H9 (cell line): ENCODE measurements at regions not wholly inside any gene's neighbourhood (a gene's known extent, or its start where the extent isn't known, plus 50 kb on each side); places are given as distances from the start of the nearest gene placed in this dataset.

Experiments
- DNase-seq: peaks from one replicate; pipeline ENCODE4 v3.0.0-alpha.2; 2017
- H2AFZ ChIP-seq: one replicate; pipeline ENCODE4 v1.6.1; 2013; ENCODE audit warnings: mild to moderate bottlenecking, low read length, control low read depth, moderate library complexity
- H2AK5ac ChIP-seq: 2 replicates; pipeline ENCODE4 v1.6.1; 2013; ENCODE audit warnings: low read length, control low read depth, mixed read lengths; ENCODE audit not compliant: insufficient read length
- H2BK120ac ChIP-seq: one replicate; pipeline ENCODE4 v1.6.1; 2013; ENCODE audit warnings: low read depth, mild to moderate bottlenecking, low read length, control low read depth, inconsistent platforms; ENCODE audit not compliant: poor library complexity, severe bottlenecking
- H2BK12ac ChIP-seq: 2 replicates; pipeline ENCODE4 v1.6.1; 2013; ENCODE audit warnings: low read length, control low read depth, mixed read lengths, low read depth; ENCODE audit not compliant: insufficient read length
- H2BK15ac ChIP-seq: 2 replicates; pipeline ENCODE4 v1.6.1; 2013; ENCODE audit warnings: low read depth, low read length, control low read depth
- H2BK20ac ChIP-seq: one replicate; pipeline ENCODE4 v1.6.1; 2013; ENCODE audit warnings: low read depth, mild to moderate bottlenecking, low read length, control low read depth, inconsistent platforms; ENCODE audit not compliant: poor library complexity, severe bottlenecking
- H2BK5ac ChIP-seq: 2 replicates; pipeline ENCODE4 v1.6.1; 2013; ENCODE audit warnings: low read length, control low read depth, mixed read lengths; ENCODE audit not compliant: insufficient read length
- H3K14ac ChIP-seq: 2 replicates; pipeline ENCODE4 v1.6.1; 2013; ENCODE audit warnings: low read length, control low read depth; ENCODE audit not compliant: insufficient read depth
- H3K18ac ChIP-seq: 2 replicates; pipeline ENCODE4 v1.6.1; 2013; ENCODE audit warnings: low read depth, mild to moderate bottlenecking, mixed read lengths, low read length, control low read depth; ENCODE audit not compliant: insufficient read length
- H3K23ac ChIP-seq: 2 replicates; pipeline ENCODE4 v1.6.1; 2013; ENCODE audit warnings: low read length, control low read depth, mixed read lengths, low read depth; ENCODE audit not compliant: insufficient read length
- H3K23me2 ChIP-seq: 2 replicates; pipeline ENCODE4 v1.6.1; 2013; ENCODE audit warnings: low read depth, mild to moderate bottlenecking, mixed read lengths, low read length, control low read depth; ENCODE audit not compliant: insufficient read length, poor library complexity, severe bottlenecking
- H3K27ac ChIP-seq: 2 replicates; pipeline ENCODE4 v1.5.1; 2013; ENCODE audit warnings: low read length, control low read depth, mixed read lengths, low read depth; ENCODE audit not compliant: insufficient read length
- H3K27me3 ChIP-seq: 2 replicates; pipeline ENCODE4 v1.6.1; 2013; ENCODE audit warnings: low read length, control low read depth, inconsistent platforms; ENCODE audit not compliant: insufficient read depth
- H3K4ac ChIP-seq: 2 replicates; pipeline ENCODE4 v1.6.1; 2013; ENCODE audit warnings: low read depth, mild to moderate bottlenecking, control low read depth, inconsistent platforms, low read length, moderate library complexity
- H3K4me1 ChIP-seq: 2 replicates; pipeline ENCODE4 v1.6.1; 2013; ENCODE audit warnings: low read length, control low read depth, inconsistent platforms; ENCODE audit not compliant: insufficient read depth
- H3K4me2 ChIP-seq: 2 replicates; pipeline ENCODE4 v1.6.1; 2013; ENCODE audit warnings: low read length, control low read depth, mixed read lengths; ENCODE audit not compliant: insufficient read length, insufficient read depth
- H3K56ac ChIP-seq: 2 replicates; pipeline ENCODE4 v1.6.1; 2013; ENCODE audit warnings: low read depth, mild to moderate bottlenecking, mixed read lengths, low read length, control low read depth; ENCODE audit not compliant: insufficient read length
- H3K79me1 ChIP-seq: 2 replicates; pipeline ENCODE4 v1.6.1; 2013; ENCODE audit warnings: low read depth, mild to moderate bottlenecking, moderate library complexity, low read length, control low read depth, inconsistent platforms; ENCODE audit not compliant: insufficient read depth, poor library complexity, severe bottlenecking
- H3K79me2 ChIP-seq: 2 replicates; pipeline ENCODE4 v1.6.1; 2013; ENCODE audit warnings: low read length, control low read depth, inconsistent platforms; ENCODE audit not compliant: insufficient read depth
- H3K9ac ChIP-seq: 2 replicates; pipeline ENCODE4 v1.6.1; 2013; ENCODE audit warnings: low read length, control low read depth, mixed read lengths; ENCODE audit not compliant: insufficient read length; ENCODE audit errors: extremely low read depth
- H3K9me3 ChIP-seq: one replicate; pipeline ENCODE4 v1.6.1; 2013; ENCODE audit warnings: low read depth, low read length, inconsistent platforms; ENCODE audit not compliant: control insufficient read depth
- H3T11ph ChIP-seq: one replicate; pipeline ENCODE4 v1.6.1; 2013; ENCODE audit warnings: mild to moderate bottlenecking, low read length, control low read depth, inconsistent platforms
- H4K20me1 ChIP-seq: one replicate; pipeline ENCODE4 v1.6.1; 2013; ENCODE audit not compliant: control insufficient read depth, insufficient read length, insufficient read depth
- H4K5ac ChIP-seq: 2 replicates; pipeline ENCODE4 v1.6.1; 2013; ENCODE audit warnings: low read depth, mild to moderate bottlenecking, mixed read lengths, low read length, control low read depth; ENCODE audit not compliant: insufficient read length
- H4K8ac ChIP-seq: replicated peaks from 2 replicates; pipeline ENCODE4 v1.6.1; 2013; ENCODE audit warnings: low read length, control low read depth, mixed read lengths, low read depth; ENCODE audit not compliant: insufficient read length
- H4K91ac ChIP-seq: 2 replicates; pipeline ENCODE4 v1.6.1; 2013; ENCODE audit warnings: low read depth, mild to moderate bottlenecking, moderate library complexity, mixed read lengths, low read length, control low read depth; ENCODE audit not compliant: insufficient read length
- H3K27ac Mint-ChIP-seq, 3 experiments: 2 replicates in 2 of 3; 3 replicates in 1 of 3; pipeline ENCODE4 v1.8.0; 2020 to 2021; ENCODE audit warnings: mixed read lengths in 3 of 3, mild to moderate bottlenecking in 1 of 3, moderate library complexity in 1 of 3
- H3K27me3 Mint-ChIP-seq: 2 replicates; pipeline ENCODE4 v1.8.0; 2021; ENCODE audit warnings: low read depth, mild to moderate bottlenecking, moderate library complexity, mixed read lengths
- H3K36me3 Mint-ChIP-seq, 3 experiments: 2 replicates in 2 of 3; 3 replicates in 1 of 3; pipeline ENCODE4 v1.8.0; 2020 to 2021; ENCODE audit warnings: low read depth in 3 of 3, mixed read lengths in 3 of 3; ENCODE audit not compliant: insufficient read depth in 1 of 3
- H3K4me1 Mint-ChIP-seq, 2 experiments: 2 replicates each; pipeline ENCODE4 v1.8.0; 2020; ENCODE audit warnings: mixed read lengths in 2 of 2
- H3K4me3 Mint-ChIP-seq, 2 experiments: 2 replicates in 1 of 2; 3 replicates in 1 of 2; pipeline ENCODE4 v1.8.0; 2020 to 2021; ENCODE audit warnings: mild to moderate bottlenecking in 2 of 2, mixed read lengths in 2 of 2, moderate library complexity in 1 of 2
- H3K9me3 Mint-ChIP-seq, 2 experiments: 2 replicates in 1 of 2; 3 replicates in 1 of 2; pipeline ENCODE4 v1.8.0; 2020; ENCODE audit warnings: mild to moderate bottlenecking in 2 of 2, mixed read lengths in 2 of 2, moderate library complexity in 1 of 2
- CTCF ChIP-seq: fragments of 200-600 bp; sonication (generic); conservative IDR thresholded peaks from 3 replicates; pipeline ENCODE4 v1.8.0; 2021; ENCODE audit warnings: antibody characterized with exemption, mild to moderate bottlenecking
- WGBS: extraction: QIAGEN DNeasy Blood & Tissue Kit; methylation state at CpG from one replicate; pipeline ENCODE4 v1.1.7; 2013; ENCODE audit warnings: missing lambda C conversion rate, low lambda C conversion rate, mixed read lengths; ENCODE audit not compliant: insufficient read length; ENCODE audit errors: extremely low coverage; 5-methylcytosine and 5-hydroxymethylcytosine counted together

GRCh38 chr7:1293950-1294411 is 61.3 kb downstream of the UNCX start:
- no peak overlapping the region for H3K9ac ChIP-seq
- H3K56ac ChIP-seq: no peak overlapping the region
- H2BK12ac ChIP-seq: no peak overlapping the region
- no peak overlapping the region for H3K4me3 Mint-ChIP-seq
- no peaks in the 10 kb centered on the region for H3K36me3 Mint-ChIP-seq
- no peak for TF ChIP-seq CTCF
- H3K18ac ChIP-seq: no peak overlapping the region
- DNase-seq: no peak
- H3K4me1 Mint-ChIP-seq: peaks cover 2 to 5% of the 10 kb centered on the region in 2 experiments; a peak in 1 of 4 replicates
- no peak overlapping the region for H2BK5ac ChIP-seq
- H3K27me3 ChIP-seq: no peaks in the 10 kb centered on the region; the same call in 1 of the 2 replicates
- WGBS: no CpG with 5 or more reads among the region's 28 CpGs
- H2BK120ac ChIP-seq: no peak overlapping the region
- H3K14ac ChIP-seq: no peak overlapping the region
- H3K27ac ChIP-seq: no peak overlapping the region
- no peak overlapping the region for H4K91ac ChIP-seq
- no peaks in the 10 kb centered on the region for H4K20me1 ChIP-seq
- no peaks in the 10 kb centered on the region for H3K9me3 Mint-ChIP-seq
- H3K4me1 ChIP-seq: no peaks in the 10 kb centered on the region
- H3K9me3 ChIP-seq: no peaks in the 10 kb centered on the region
- no peak overlapping the region for H2AFZ ChIP-seq
- H3K27me3 Mint-ChIP-seq: peaks cover 31% of the 10 kb centered on the region
- H4K5ac ChIP-seq: no peak overlapping the region
- no peak overlapping the region for H3K4me2 ChIP-seq
- no peak overlapping the region for H4K8ac ChIP-seq
- no peaks in the 10 kb centered on the region for H3K79me2 ChIP-seq
- no peak overlapping the region for H3K23ac ChIP-seq
- H2AK5ac ChIP-seq: no peak overlapping the region
- no peak overlapping the region for H3K4ac ChIP-seq
- no peaks in the 10 kb centered on the region for H3K23me2 ChIP-seq
- H3K79me1 ChIP-seq: no peaks in the 10 kb centered on the region
- no peak overlapping the region for H2BK20ac ChIP-seq
- no peak overlapping the region for H3K27ac Mint-ChIP-seq
- H3T11ph ChIP-seq: no peak overlapping the region
- no peak overlapping the region; the same call in 1 of the 2 replicates for H2BK15ac ChIP-seq
